ENCODE measurements at regions not wholly inside any gene's neighbourhood (a gene's known extent, or its start where the extent isn't known, plus 50 kb on each side); places are given as distances from the start of the nearest gene placed in this dataset.
"Not testable (repeated sequence)": the region's sequence is repeated elsewhere in the genome, so short reads cannot be mapped to it uniquely, and the experiment has no call there.

DNA sequence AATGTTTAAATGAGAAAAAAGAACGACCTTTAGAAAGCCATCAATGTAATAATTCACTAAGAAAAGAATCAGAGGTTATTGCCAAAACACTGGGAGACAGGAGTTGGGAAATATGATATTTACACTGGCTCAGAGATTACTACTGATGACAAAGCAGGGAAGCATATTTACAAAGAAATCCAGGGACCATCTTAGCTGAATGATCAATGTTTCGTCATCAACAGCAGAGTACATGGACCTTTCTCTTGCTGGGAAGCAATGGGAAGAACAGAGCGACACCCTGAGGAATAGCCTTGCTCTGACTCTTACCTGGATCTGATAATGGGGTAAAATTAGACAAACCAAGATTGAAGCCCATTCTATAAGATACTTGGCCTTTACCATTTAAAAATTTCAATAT lies 1293.5 kb downstream of the XPNPEP1 start:
- no peaks in the 10 kb centered on the region for H3K36me3 ChIP-seq (ENCODE audit: control insufficient read depth, insufficient read depth, low read length, severe bottlenecking)
- peak; percentile 32 for DNase-seq (ENCODE audit: low read depth)
- H3K4me3 ChIP-seq (ENCODE audit: low read length): no peak overlapping the region
- peaks cover 6% of the 10 kb centered on the region for H3K4me1 ChIP-seq (ENCODE audit: control insufficient read depth, insufficient read depth, low read length)
- no peak overlapping the region for H3K9ac ChIP-seq (ENCODE audit: low read length)
- no peaks in the 10 kb centered on the region for H3K27me3 ChIP-seq (replicated peaks; ENCODE audit: control insufficient read depth, insufficient read depth, low read length)
- H3K9me3 ChIP-seq (ENCODE audit: control insufficient read depth, low read length): no peaks in the 10 kb centered on the region

GRCh38 chr10:108624052-108624451 lies 1299.3 kb downstream of the XPNPEP1 start:
- DNase-seq (ENCODE audit: low read depth): no peak
- H3K4me3 ChIP-seq (ENCODE audit: low read length): no peak overlapping the region
- no peaks in the 10 kb centered on the region for H3K27me3 ChIP-seq (replicated peaks; ENCODE audit: control insufficient read depth, insufficient read depth, low read length)
- H3K9me3 ChIP-seq (ENCODE audit: control insufficient read depth, low read length): no peaks in the 10 kb centered on the region
- H3K4me1 ChIP-seq (ENCODE audit: control insufficient read depth, insufficient read depth, low read length): no peaks in the 10 kb centered on the region
- H3K9ac ChIP-seq (ENCODE audit: low read length): no peak overlapping the region
- no peaks in the 10 kb centered on the region for H3K36me3 ChIP-seq (ENCODE audit: control insufficient read depth, insufficient read depth, low read length, severe bottlenecking)

DNA sequence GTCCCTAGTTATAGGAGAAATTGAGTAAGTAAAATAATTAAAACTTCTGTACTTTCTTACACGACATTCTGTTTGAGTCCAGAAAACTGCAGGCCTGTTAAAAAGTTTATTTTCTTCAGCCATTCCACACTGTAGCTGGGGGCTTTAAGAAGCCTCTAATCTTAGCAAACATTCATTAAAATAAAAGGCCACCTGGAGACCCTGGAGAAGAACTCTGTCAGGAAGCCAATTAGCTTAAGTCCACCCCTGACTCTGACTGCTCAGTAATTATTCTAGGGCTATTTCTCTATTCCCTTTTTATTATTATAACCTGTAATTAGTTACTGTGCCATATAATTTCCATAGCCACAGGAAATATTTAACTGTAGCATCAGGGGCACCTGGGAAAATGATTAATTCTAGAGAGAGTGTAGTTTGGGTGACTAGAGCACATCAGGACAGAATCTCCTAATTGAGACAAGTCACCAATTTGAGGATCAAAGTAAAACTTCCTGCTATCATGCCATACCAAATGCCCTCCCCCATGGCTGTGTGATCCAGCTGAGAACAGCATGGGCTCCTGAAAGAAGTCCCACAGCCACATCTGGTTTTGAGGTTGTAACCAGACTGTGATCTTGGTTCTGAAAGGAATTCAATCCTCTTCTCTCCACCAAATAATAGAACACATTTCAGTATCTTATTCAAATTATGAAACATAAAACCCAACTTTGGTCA lies 1302.3 kb downstream of the XPNPEP1 start:
- Histone ChIP-seq H3K36me3 (ENCODE audit: control insufficient read depth, insufficient read depth, low read length, severe bottlenecking) (no peaks in the 10 kb centered on the region), H3K9ac (ENCODE audit: low read length) (no peak overlapping the region), H3K4me1 (ENCODE audit: control insufficient read depth, insufficient read depth, low read length) (no peaks in the 10 kb centered on the region), H3K9me3 (ENCODE audit: control insufficient read depth, low read length) (no peaks in the 10 kb centered on the region), H3K4me3 (ENCODE audit: low read length) (no peak overlapping the region), H3K27me3 (replicated peaks; ENCODE audit: control insufficient read depth, insufficient read depth, low read length) (no peaks in the 10 kb centered on the region)
- no peak for DNase-seq (ENCODE audit: low read depth)

DNA sequence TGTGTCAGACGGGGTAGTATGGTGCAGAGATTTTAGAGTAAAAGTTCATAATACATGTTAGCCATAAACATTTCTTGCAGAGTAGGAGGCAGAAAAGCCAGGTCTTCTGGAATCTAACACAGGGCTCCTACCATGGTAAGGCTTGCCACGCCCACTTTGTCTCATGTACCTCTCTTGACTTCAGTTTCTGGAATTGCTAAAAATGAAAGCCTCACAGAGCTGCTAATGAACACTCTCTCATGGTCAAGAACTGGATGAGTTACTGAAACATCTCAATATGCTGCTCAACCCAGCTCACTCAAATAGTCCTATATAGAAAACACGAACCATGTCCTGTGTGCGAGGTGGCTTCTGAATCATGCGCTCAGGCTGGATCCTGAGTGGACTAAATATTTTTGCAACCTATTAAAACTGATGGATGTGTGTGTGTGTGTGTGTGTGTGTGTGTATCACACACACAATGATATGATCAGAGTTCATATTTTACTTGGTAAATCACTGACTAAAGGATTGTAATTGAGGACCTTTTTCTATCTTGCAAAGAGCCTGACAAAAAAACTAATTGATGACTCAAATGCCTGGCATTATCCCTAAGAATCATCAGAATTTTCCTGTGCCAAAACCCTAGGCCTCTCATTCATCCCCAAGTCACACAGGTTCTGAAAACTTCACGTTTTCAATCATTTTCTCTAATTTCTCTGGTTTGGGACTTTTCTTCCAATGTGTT lies 1306.6 kb downstream of the XPNPEP1 start:
- no peak overlapping the region for H3K9ac ChIP-seq (ENCODE audit: low read length)
- H3K36me3 ChIP-seq (ENCODE audit: control insufficient read depth, insufficient read depth, low read length, severe bottlenecking): no peaks in the 10 kb centered on the region
- H3K4me3 ChIP-seq (ENCODE audit: low read length): no peak overlapping the region
- no peak for DNase-seq (ENCODE audit: low read depth)
- H3K9me3 ChIP-seq (ENCODE audit: control insufficient read depth, low read length): no peaks in the 10 kb centered on the region
- H3K27me3 ChIP-seq (replicated peaks; ENCODE audit: control insufficient read depth, insufficient read depth, low read length): no peaks in the 10 kb centered on the region
- no peaks in the 10 kb centered on the region for H3K4me1 ChIP-seq (ENCODE audit: control insufficient read depth, insufficient read depth, low read length)

- Histone ChIP-seq H3K4me3 (ENCODE audit: low read length) (no peak overlapping the region), H3K27me3 (replicated peaks; ENCODE audit: control insufficient read depth, insufficient read depth, low read length) (no peaks in the 10 kb centered on the region), H3K9ac (ENCODE audit: low read length) (no peak overlapping the region), H3K36me3 (ENCODE audit: control insufficient read depth, insufficient read depth, low read length, severe bottlenecking) (no peaks in the 10 kb centered on the region), H3K4me1 (ENCODE audit: control insufficient read depth, insufficient read depth, low read length) (no peaks in the 10 kb centered on the region), H3K9me3 (ENCODE audit: control insufficient read depth, low read length) (no peaks in the 10 kb centered on the region)
- DNase-seq (ENCODE audit: low read depth): no peak
Measured at GRCh38 chr10:108615576-108616320, 1307.6 kb downstream of the XPNPEP1 start.

- Histone ChIP-seq H3K9me3 (ENCODE audit: control insufficient read depth, low read length) (no peaks in the 10 kb centered on the region), H3K36me3 (ENCODE audit: control insufficient read depth, insufficient read depth, low read length, severe bottlenecking) (no peaks in the 10 kb centered on the region), H3K4me3 (ENCODE audit: low read length) (no peak overlapping the region), H3K4me1 (ENCODE audit: control insufficient read depth, insufficient read depth, low read length) (no peaks in the 10 kb centered on the region), H3K27me3 (replicated peaks; ENCODE audit: control insufficient read depth, insufficient read depth, low read length) (no peaks in the 10 kb centered on the region), H3K9ac (ENCODE audit: low read length) (no peak overlapping the region)
- DNase-seq (ENCODE audit: low read depth): no peak
Measured at GRCh38 chr10:108612485-108612884, 1310.8 kb downstream of the XPNPEP1 start.

DNA sequence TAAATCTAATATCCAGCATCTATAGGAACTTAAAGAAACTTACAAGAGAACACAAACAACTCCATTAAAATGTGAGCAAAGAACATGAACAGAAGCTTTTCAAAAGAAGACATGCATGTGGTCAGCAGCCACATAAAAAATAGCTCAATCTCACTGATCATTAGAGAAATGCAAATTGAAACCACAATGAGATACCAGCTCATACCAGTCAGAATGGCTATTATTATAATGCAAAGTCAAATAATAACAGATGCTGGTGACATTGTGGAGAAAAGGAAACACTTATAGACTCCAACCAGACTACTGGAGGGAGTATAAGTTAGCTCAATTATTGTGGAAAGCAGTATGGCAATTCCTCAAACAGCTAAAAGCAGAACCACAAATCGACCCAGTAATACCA lies 1314.5 kb downstream of the XPNPEP1 start:
- H3K9me3 ChIP-seq (ENCODE audit: control insufficient read depth, low read length): no peaks in the 10 kb centered on the region
- H3K9ac ChIP-seq (ENCODE audit: low read length): no peak overlapping the region
- H3K27me3 ChIP-seq (replicated peaks; ENCODE audit: control insufficient read depth, insufficient read depth, low read length): no peaks in the 10 kb centered on the region
- no peaks in the 10 kb centered on the region for H3K4me1 ChIP-seq (ENCODE audit: control insufficient read depth, insufficient read depth, low read length)
- H3K36me3 ChIP-seq (ENCODE audit: control insufficient read depth, insufficient read depth, low read length, severe bottlenecking): no peaks in the 10 kb centered on the region
- H3K4me3 ChIP-seq (ENCODE audit: low read length): no peak overlapping the region
- DNase-seq (ENCODE audit: low read depth): no peak

GRCh38 chr10:108601851-108602250 lies 1321.5 kb downstream of the XPNPEP1 start:
- peak; percentile 12 for DNase-seq (ENCODE audit: low read depth)

GRCh38 chr10:108600511-108600910 lies 1322.8 kb downstream of the XPNPEP1 start:
- not testable (repeated sequence) for H3K36me3 ChIP-seq (ENCODE audit: control insufficient read depth, insufficient read depth, low read length, severe bottlenecking); H3K27me3 ChIP-seq (replicated peaks; ENCODE audit: control insufficient read depth, insufficient read depth, low read length); DNase-seq (ENCODE audit: low read depth); H3K9me3 ChIP-seq (ENCODE audit: control insufficient read depth, low read length); H3K9ac ChIP-seq (ENCODE audit: low read length); H3K4me1 ChIP-seq (ENCODE audit: control insufficient read depth, insufficient read depth, low read length); H3K4me3 ChIP-seq (ENCODE audit: low read length)

More at GRCh38 chr10:108601851-108602250, 1321.5 kb downstream of the XPNPEP1 start:
- H3K4me3 ChIP-seq (ENCODE audit: low read length): no peak overlapping the region
- peaks cover 5% of the 10 kb centered on the region for H3K4me1 ChIP-seq (ENCODE audit: control insufficient read depth, insufficient read depth, low read length)
- no peaks in the 10 kb centered on the region for H3K27me3 ChIP-seq (replicated peaks; ENCODE audit: control insufficient read depth, insufficient read depth, low read length)
- H3K9ac ChIP-seq (ENCODE audit: low read length): no peak overlapping the region
- H3K36me3 ChIP-seq (ENCODE audit: control insufficient read depth, insufficient read depth, low read length, severe bottlenecking): no peaks in the 10 kb centered on the region
- H3K9me3 ChIP-seq (ENCODE audit: control insufficient read depth, low read length): no peaks in the 10 kb centered on the region

GRCh38 chr10:108599317-108599716 lies 1324.0 kb downstream of the XPNPEP1 start:
- H3K4me1 ChIP-seq (ENCODE audit: control insufficient read depth, insufficient read depth, low read length); DNase-seq (ENCODE audit: low read depth); H3K27me3 ChIP-seq (replicated peaks; ENCODE audit: control insufficient read depth, insufficient read depth, low read length); H3K9me3 ChIP-seq (ENCODE audit: control insufficient read depth, low read length); H3K36me3 ChIP-seq (ENCODE audit: control insufficient read depth, insufficient read depth, low read length, severe bottlenecking); H3K9ac ChIP-seq (ENCODE audit: low read length): not testable (repeated sequence)
- peak overlapping the region; percentile 46 for H3K4me3 ChIP-seq (ENCODE audit: low read length)

DNA sequence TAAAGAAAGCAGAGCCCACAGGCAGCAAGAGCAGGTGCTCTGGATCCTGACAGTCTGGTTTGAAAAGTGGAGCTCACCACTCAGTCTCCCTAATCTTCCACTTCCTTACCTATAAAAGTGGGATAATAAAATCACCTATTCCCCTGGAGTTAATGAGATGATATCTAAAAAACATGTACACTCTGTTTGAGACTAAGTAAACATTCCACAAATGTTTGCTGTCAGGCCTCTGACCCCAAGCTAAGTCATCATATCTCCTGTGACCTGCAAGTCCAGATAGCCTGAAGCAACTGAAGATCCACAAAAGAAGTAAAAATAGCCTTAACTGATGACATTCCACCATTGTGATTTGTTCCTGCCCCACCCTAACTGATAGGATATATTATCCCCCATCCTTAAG lies 1324.5 kb downstream of the XPNPEP1 start:
- H3K9ac ChIP-seq (ENCODE audit: low read length): no peak overlapping the region
- H3K36me3 ChIP-seq (ENCODE audit: control insufficient read depth, insufficient read depth, low read length, severe bottlenecking): no peaks in the 10 kb centered on the region
- no peak overlapping the region for H3K4me3 ChIP-seq (ENCODE audit: low read length)
- no peaks in the 10 kb centered on the region for H3K9me3 ChIP-seq (ENCODE audit: control insufficient read depth, low read length)
- H3K27me3 ChIP-seq (replicated peaks; ENCODE audit: control insufficient read depth, insufficient read depth, low read length): no peaks in the 10 kb centered on the region
- H3K4me1 ChIP-seq (ENCODE audit: control insufficient read depth, insufficient read depth, low read length): peaks cover 6% of the 10 kb centered on the region
- DNase-seq (ENCODE audit: low read depth): no peak

All from adipocyte (in vitro differentiated cells).